Lower leg skin (tissue), 4 donors: ENCODE measurements at regions not wholly inside any gene's neighbourhood (a gene's known extent, or its start where the extent isn't known, plus 50 kb on each side); places are given as distances from the start of the nearest gene placed in this dataset.
A peak's percentile ranks its signal among the peaks of the same experiment; 100 is the strongest.

Experiments used
- DNase-seq, 2 donors: peaks; one replicate each; pipeline ENCODE4 v3.0.0-alpha.2; 2019; ENCODE audit warnings: low spot score in 2 of 2
- H3K4me3 ChIP-seq: fragments of 200-600 bp; sonication (generic); 2 replicates; pipeline ENCODE4 v1.5.1; 2017; ENCODE audit warnings: mild to moderate bottlenecking, low read depth; ENCODE audit not compliant: poor library complexity, severe bottlenecking
- POLR2A ChIP-seq, 2 donors: fragments of 450-650 bp; IDR thresholded peaks; one replicate each; pipeline ENCODE4 v1.6.1; 2016 to 2017; ENCODE audit warnings: antibody characterized with exemption in 2 of 2, mild to moderate bottlenecking in 1 of 2, moderate library complexity in 1 of 2
- WGBS, 2 donors: methylation state at CpG; one replicate each; pipeline ENCODE4 v1.1.5; 2018; 5-methylcytosine and 5-hydroxymethylcytosine counted together
- intact Hi-C: fragments of 100-400 bp; cut with DNase I; formaldehyde crosslinking; loops from one replicate; pipeline ENCODE4 v1.15.0; 2023; ENCODE audit warnings: low total_unique reads
- TF ChIP-seq, protein P1 (sequence below), 3 donors: fragments of 450-650 bp; IDR thresholded peaks; one replicate each; pipeline ENCODE4 v1.5.1; 2016; ENCODE audit warnings: antibody characterized with exemption in 3 of 3, mild to moderate bottlenecking in 3 of 3, moderate library complexity in 2 of 3

DNA sequence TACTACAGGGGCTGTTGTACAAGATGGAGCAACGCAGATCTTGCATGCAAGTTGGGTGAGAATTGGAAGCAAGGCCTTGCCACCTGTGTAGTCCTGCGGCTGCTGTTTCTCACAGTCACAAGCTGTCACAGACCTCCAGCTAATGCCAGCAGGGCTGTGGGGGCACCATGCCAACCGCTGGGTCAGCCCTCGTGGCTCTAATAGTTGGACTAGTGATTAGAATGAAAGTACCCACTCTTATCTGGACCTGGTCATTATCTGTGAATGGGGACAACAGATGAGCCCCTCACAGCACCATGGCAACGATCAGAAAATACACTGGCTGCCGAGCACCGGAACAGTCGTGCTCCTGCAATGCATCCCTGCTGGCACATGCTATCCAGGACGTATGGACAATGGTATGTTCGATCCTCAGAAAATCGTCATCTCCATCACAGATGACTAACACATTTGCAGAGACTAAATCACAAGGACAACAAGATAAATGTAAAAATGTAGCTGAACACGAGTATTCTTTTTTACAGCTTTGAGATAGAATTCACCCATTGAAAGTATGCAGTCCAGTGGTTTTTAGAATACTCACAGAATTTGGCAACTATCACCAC is 80.4 kb upstream of the CALN1 start:
- 73 to 85% methylated on average over 12 of the region's 12 CpGs for WGBS, 2 donors
- intact Hi-C loops: loop anchor here (5.0 kb wide), 1 partner anchor 740 kb away; no protein-coding TSS in a partner anchor
- DNase-seq: peak in 1 of 2 donors; percentile 58
- TF ChIP-seq POLR2A (IDR thresholded peaks at IDR 0.05): no peak
- H3K4me3 ChIP-seq: no peak overlapping the region

DNA sequence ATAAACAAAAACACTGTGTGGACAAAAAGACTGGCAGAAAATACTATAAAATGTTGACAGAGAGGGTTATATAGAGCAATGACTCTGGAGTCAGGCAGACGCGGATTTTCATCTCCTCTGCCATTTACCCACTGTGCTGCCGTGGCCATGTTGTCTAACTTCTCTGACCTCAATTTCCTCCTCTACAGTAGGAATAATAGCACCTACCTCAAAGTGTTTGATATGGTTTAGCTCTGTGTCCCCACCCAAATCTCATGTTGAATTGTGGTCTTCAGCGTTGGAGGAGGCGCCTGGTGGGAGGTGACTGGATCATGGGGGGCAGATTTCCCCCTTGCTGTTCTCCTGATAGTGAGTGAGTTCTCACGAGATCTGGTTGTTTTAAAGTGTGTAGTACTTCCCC is 78.2 kb upstream of the CALN1 start:
- TF ChIP-seq POLR2A (IDR thresholded peaks at IDR 0.05): no peak
- TF ChIP-seq, protein P1, sequence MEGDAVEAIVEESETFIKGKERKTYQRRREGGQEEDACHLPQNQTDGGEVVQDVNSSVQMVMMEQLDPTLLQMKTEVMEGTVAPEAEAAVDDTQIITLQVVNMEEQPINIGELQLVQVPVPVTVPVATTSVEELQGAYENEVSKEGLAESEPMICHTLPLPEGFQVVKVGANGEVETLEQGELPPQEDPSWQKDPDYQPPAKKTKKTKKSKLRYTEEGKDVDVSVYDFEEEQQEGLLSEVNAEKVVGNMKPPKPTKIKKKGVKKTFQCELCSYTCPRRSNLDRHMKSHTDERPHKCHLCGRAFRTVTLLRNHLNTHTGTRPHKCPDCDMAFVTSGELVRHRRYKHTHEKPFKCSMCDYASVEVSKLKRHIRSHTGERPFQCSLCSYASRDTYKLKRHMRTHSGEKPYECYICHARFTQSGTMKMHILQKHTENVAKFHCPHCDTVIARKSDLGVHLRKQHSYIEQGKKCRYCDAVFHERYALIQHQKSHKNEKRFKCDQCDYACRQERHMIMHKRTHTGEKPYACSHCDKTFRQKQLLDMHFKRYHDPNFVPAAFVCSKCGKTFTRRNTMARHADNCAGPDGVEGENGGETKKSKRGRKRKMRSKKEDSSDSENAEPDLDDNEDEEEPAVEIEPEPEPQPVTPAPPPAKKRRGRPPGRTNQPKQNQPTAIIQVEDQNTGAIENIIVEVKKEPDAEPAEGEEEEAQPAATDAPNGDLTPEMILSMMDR (IDR thresholded peaks at IDR 0.05): no peak
- intact Hi-C loops: loop anchor here (5.0 kb wide), 1 partner anchor 738 kb away; no protein-coding TSS in a partner anchor
- 92% methylated on average over 6 of the region's 6 CpGs for WGBS, 2 donors

DNA sequence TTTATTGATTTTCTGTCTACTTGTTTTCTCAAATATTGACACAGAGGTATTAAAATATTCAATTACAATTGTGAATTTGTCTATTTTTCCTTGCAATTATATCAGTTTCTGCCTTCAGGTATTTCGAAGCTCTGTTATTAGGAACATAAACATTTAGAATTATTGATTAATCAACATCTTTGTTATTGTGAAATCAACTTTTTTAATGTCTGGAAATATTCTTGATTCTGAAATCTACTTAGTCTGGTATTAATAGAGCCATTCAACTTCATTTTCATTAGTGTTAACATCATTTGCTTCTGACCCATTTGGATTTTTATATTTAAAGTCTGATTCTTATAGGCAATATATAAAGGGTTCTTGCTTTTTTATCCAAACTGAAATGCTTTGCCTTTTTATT is 69.8 kb upstream of the CALN1 start:
- DNase-seq: no peak
- intact Hi-C loops: no loop called here
- 81 to 90% methylated on average over 1 of the region's 1 CpG for WGBS, 2 donors

More for the DNA sequence above, 78.2 kb upstream of the CALN1 start:
- DNase-seq: peak in 1 of 2 donors; percentile 39
- no peak overlapping the region for H3K4me3 ChIP-seq

DNA sequence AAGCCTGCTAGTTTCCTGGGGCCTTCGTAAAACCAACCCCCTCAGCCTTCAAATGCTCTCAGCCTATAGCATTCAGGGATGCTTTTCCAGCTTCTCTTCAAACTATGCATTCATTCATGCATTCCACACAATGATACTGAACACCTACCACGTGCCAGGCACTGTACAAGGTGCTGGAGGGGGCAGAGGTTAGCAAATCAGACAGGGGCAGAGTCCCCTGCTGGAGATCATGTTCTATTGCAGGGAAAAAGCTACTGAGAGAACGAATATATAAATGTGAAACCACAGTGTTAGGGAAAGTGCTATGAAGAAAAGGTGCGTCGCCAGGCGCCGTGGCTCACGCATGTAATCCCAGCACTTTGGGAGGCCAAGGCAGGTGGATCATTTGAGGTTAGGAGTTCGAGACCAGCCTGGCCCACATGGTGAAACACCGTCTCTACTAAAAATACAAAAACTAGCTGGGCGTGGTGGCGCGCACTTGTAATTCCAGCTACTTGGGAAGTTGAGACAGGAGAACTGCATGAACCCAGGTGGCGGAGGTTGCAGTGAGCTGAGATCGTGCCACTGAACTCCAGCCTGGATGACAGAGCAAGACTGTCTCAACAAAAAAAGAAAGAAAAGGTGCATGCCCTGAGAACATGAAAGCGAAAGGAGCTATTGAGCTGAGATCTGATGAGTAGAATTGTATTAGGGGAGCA is 64.6 kb upstream of the CALN1 start:
- intact Hi-C loops: no loop called here
- DNase-seq: peak; percentile 3 to 61
- TF ChIP-seq POLR2A (IDR thresholded peaks at IDR 0.05): no peak
- TF ChIP-seq, protein P1 (IDR thresholded peaks at IDR 0.05): no peak
- 92 to 93% methylated on average over 16 of the region's 16 CpGs for WGBS, 2 donors
- no peak overlapping the region for H3K4me3 ChIP-seq

More for the DNA sequence above, 69.8 kb upstream of the CALN1 start:
- no peak overlapping the region for H3K4me3 ChIP-seq
- TF ChIP-seq, protein P1 (IDR thresholded peaks at IDR 0.05): no peak
- no peak for TF ChIP-seq POLR2A (IDR thresholded peaks at IDR 0.05)

DNA sequence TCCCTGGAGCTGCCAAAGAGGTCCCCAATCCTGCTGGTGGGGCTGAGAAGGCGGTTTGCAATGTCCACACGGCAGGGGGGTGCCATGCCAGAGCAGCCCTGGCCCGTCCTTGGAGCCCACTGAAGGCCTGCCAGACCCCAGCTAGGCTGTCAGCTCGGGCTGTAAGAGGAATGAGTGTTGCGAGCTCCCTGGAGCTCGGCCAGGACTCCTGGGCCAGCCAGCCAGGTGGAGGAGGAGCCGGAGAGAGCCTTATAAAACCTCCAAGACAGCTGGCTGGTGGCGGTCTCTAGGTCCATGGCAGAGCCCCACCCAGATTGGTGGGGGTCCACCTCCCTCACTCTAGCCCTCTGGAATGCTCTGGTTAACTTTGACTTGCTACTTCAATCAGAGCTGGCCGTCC is 55.1 kb upstream of the CALN1 start:
- no peak overlapping the region for H3K4me3 ChIP-seq
- no peak for DNase-seq
- TF ChIP-seq POLR2A (IDR thresholded peaks at IDR 0.05): no peak
- TF ChIP-seq, protein P1 (IDR thresholded peaks at IDR 0.05): no peak
- intact Hi-C loops: no loop called here
- WGBS, 2 donors: 58 to 73% methylated on average over 8 to 9 of the region's 9 CpGs

DNA sequence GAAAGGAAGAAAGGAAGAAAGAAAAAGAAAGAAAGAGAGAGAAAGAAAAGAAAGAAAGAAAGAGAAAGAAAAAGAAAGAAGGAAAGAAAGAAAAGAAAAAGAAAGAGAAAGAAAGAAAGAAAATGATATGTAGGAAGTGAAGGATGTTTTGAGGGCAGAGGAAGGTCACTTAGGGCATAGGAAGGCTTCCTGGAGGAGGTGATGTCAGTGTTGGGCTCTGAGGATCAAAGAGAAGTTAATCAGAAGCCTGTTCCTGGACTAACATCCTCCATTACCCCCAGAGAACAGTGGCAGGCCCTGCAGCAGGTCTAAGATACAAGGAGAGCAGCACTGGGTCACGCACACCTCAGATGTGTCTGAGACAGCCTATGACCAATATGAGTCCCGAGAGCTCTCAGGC is 54.7 kb upstream of the CALN1 start:
- WGBS, 2 donors: 88 to 100% methylated on average over 2 of the region's 2 CpGs
- no peak overlapping the region for H3K4me3 ChIP-seq
- TF ChIP-seq, protein P1 (IDR thresholded peaks at IDR 0.05): no peak
- TF ChIP-seq POLR2A (IDR thresholded peaks at IDR 0.05): no peak
- no peak for DNase-seq
- intact Hi-C loops: no loop called here
